CD4-positive, alpha-beta T cell (primary cell): ENCODE measurements at regions not wholly inside any gene's neighbourhood (a gene's known extent, or its start where the extent isn't known, plus 50 kb on each side); places are given as distances from the start of the nearest gene placed in this dataset.

Experiments used
- ATAC-seq: fragments of 200-7000 bp; cut with Tn5 transposase; one replicate; pipeline ENCODE4 v1.10.0; 2022; ENCODE audit warnings: mild to moderate bottlenecking; ENCODE audit not compliant: poor library complexity
- CTCF ChIA-PET: fragments of 350-600 bp; sonication (Branson Sonifier 250); formaldehyde crosslinking; loops from one replicate; lab custom pipeline; 2021; ENCODE audit warnings: antibody characterized with exemption, inconsistent platforms; lab: Charles Lee
- POLR2A ChIA-PET: fragments of 350-600 bp; sonication (Branson Sonifier 250); formaldehyde crosslinking; loops from one replicate; lab custom pipeline; 2021; ENCODE audit warnings: antibody characterized with exemption, inconsistent platforms; lab: Charles Lee
- DNase-seq, 14 experiments: peaks; one replicate each; pipeline ENCODE4 v3.0.0-alpha.2; 2013 to 2020; ENCODE audit warnings: mixed read lengths in 2 of 14
- H3K27ac ChIP-seq, 2 donors: one replicate each; pipeline versions ENCODE4 v1.5.1 to v1.7.0; 2013; ENCODE audit warnings: low read length in 2 of 2, low read depth in 1 of 2, mild to moderate bottlenecking in 1 of 2
- H3K27me3 ChIP-seq, 2 experiments: 1 replicate in 1 of 2; 2 replicates in 1 of 2; pipeline versions ENCODE4 v1.6.1 to v1.7.0; 2013; ENCODE audit warnings: low read length in 2 of 2, control low read depth in 1 of 2, mild to moderate bottlenecking in 1 of 2, moderate library complexity in 1 of 2; ENCODE audit not compliant: insufficient read depth in 2 of 2, control insufficient read depth in 1 of 2
- H3K36me3 ChIP-seq: one replicate; pipeline ENCODE4 v1.6.1; 2013; ENCODE audit warnings: low read length, control low read depth; ENCODE audit not compliant: insufficient read depth
- H3K4me1 ChIP-seq: one replicate; pipeline ENCODE4 v1.6.1; 2013; ENCODE audit warnings: low read length, control low read depth; ENCODE audit not compliant: insufficient read depth
- H3K4me3 ChIP-seq: one replicate; pipeline ENCODE4 v1.5.1; 2013; ENCODE audit warnings: mild to moderate bottlenecking, low read length, moderate library complexity
- H3K9me3 ChIP-seq, 2 experiments: 1 replicate in 1 of 2; 2 replicates in 1 of 2; pipeline versions ENCODE4 v1.6.1 to v1.7.0; 2013; ENCODE audit warnings: low read length in 2 of 2, mild to moderate bottlenecking in 2 of 2, control low read depth in 1 of 2, moderate library complexity in 1 of 2; ENCODE audit not compliant: control insufficient read depth in 1 of 2, insufficient read depth in 1 of 2
- H3K27ac Mint-ChIP-seq: one replicate; pipeline ENCODE4 v1.8.0; 2020; ENCODE audit warnings: mixed read lengths
- H3K27me3 Mint-ChIP-seq: one replicate; pipeline ENCODE4 v1.8.0; 2021; ENCODE audit warnings: mixed read lengths
- H3K36me3 Mint-ChIP-seq: one replicate; pipeline ENCODE4 v1.8.0; 2021; ENCODE audit warnings: low read depth, mixed read lengths
- H3K4me1 Mint-ChIP-seq: one replicate; pipeline ENCODE4 v1.8.0; 2021; ENCODE audit warnings: low read depth, mixed read lengths
- H3K4me3 Mint-ChIP-seq: one replicate; pipeline ENCODE4 v1.8.0; 2020; ENCODE audit warnings: mild to moderate bottlenecking, mixed read lengths
- H3K9me3 Mint-ChIP-seq: one replicate; pipeline ENCODE4 v1.8.0; 2020; ENCODE audit warnings: mixed read lengths
- CTCF ChIP-seq: fragments of 200-600 bp; IDR thresholded peaks from one replicate; pipeline ENCODE4 v1.8.0; 2022; ENCODE audit warnings: antibody characterized with exemption, mild to moderate bottlenecking
- intact Hi-C, 2 experiments: fragments of 100-400 bp; cut with DNase I in 1 of 2; cut with micrococcal nuclease in 1 of 2; formaldehyde crosslinking; loops; one replicate each; pipeline versions ENCODE4 v1.15.1 to v1.9.0; 2023 to 2025; cut with DNase I, micrococcal nuclease

GRCh38 chr7:124254396-124254795 is 221.5 kb upstream of the TMEM229A start:
- H3K4me1 ChIP-seq: no peaks in the 10 kb centered on the region
- no peaks in the 10 kb centered on the region for H3K27me3 ChIP-seq
- POLR2A ChIA-PET: no interaction called here
- Mint-ChIP-seq H3K4me3 (no peak overlapping the region), H3K36me3 (no peaks in the 10 kb centered on the region), H3K9me3 (peaks cover 6% of the 10 kb centered on the region), H3K4me1 (no peaks in the 10 kb centered on the region), H3K27ac (no peak overlapping the region), H3K27me3 (no peaks in the 10 kb centered on the region)
- intact Hi-C loops: no loop called here
- TF ChIP-seq CTCF: no peak
- no peak for ATAC-seq
- no peak for DNase-seq
- H3K9me3 ChIP-seq: no peaks in the 10 kb centered on the region
- no peak overlapping the region for H3K4me3 ChIP-seq
- CTCF ChIA-PET: no interaction called here
- no peaks in the 10 kb centered on the region for H3K36me3 ChIP-seq
- no peak overlapping the region for H3K27ac ChIP-seq

- Histone ChIP-seq H3K36me3 (no peaks in the 10 kb centered on the region), H3K9me3 (no peaks in the 10 kb centered on the region), H3K4me3 (no peak overlapping the region), H3K27me3 (no peaks in the 10 kb centered on the region), H3K4me1 (no peaks in the 10 kb centered on the region), H3K27ac (no peak overlapping the region)
- H3K36me3 Mint-ChIP-seq: no peaks in the 10 kb centered on the region
- H3K4me3 Mint-ChIP-seq: no peak overlapping the region
- intact Hi-C loops: no loop called here
- peaks cover 8% of the 10 kb centered on the region for H3K9me3 Mint-ChIP-seq
- H3K27ac Mint-ChIP-seq: no peak overlapping the region
- no peak for TF ChIP-seq CTCF
- ChIA-PET CTCF (no interaction called here), POLR2A (no interaction called here)
- no peaks in the 10 kb centered on the region for H3K4me1 Mint-ChIP-seq
- no peak for DNase-seq
- no peaks in the 10 kb centered on the region for H3K27me3 Mint-ChIP-seq
- ATAC-seq: no peak
These were observed 218.8 kb upstream of the TMEM229A start for GRCh38 chr7:124251636-124252035.

- H3K9me3 ChIP-seq: peaks cover 0 to 2% of the 10 kb centered on the region in 2 experiments
- DNase-seq: no peak
- no peak overlapping the region for H3K27ac ChIP-seq
- ChIA-PET POLR2A (no interaction called here), CTCF (no interaction called here)
- peaks cover 8% of the 10 kb centered on the region for H3K9me3 Mint-ChIP-seq
- H3K4me1 ChIP-seq: no peaks in the 10 kb centered on the region
- H3K27me3 Mint-ChIP-seq: no peaks in the 10 kb centered on the region
- no peak overlapping the region for H3K4me3 ChIP-seq
- intact Hi-C loops: no loop called here
- no peak for ATAC-seq
- H3K36me3 ChIP-seq: no peaks in the 10 kb centered on the region
- no peaks in the 10 kb centered on the region for H3K36me3 Mint-ChIP-seq
- H3K27ac Mint-ChIP-seq: no peak overlapping the region
- H3K27me3 ChIP-seq: no peaks in the 10 kb centered on the region
- TF ChIP-seq CTCF: no peak
- no peaks in the 10 kb centered on the region for H3K4me1 Mint-ChIP-seq
- H3K4me3 Mint-ChIP-seq: no peak overlapping the region
These were observed 217.6 kb upstream of the TMEM229A start for GRCh38 chr7:124250297-124251034.
